CD4-positive, alpha-beta memory T cell (primary cell): ENCODE measurements at regions not wholly inside any gene's neighbourhood (a gene's known extent, or its start where the extent isn't known, plus 50 kb on each side); places are given as distances from the start of the nearest gene placed in this dataset.
"Not testable (repeated sequence)": the region's sequence is repeated elsewhere in the genome, so short reads cannot be mapped to it uniquely, and the experiment has no call there.

Experiments
- CTCF ChIA-PET: fragments of 350-600 bp; sonication (Branson Sonifier 250); formaldehyde crosslinking; loops from one replicate; lab custom pipeline; 2021; ENCODE audit warnings: inconsistent platforms; ENCODE audit not compliant: partially characterized antibody; lab: Charles Lee
- POLR2A ChIA-PET: fragments of 350-600 bp; sonication (Branson Sonifier 250); formaldehyde crosslinking; loops from one replicate; lab custom pipeline; 2021; ENCODE audit not compliant: partially characterized antibody; lab: Charles Lee
- DNase-seq, 5 donors: peaks; one replicate each; pipeline versions ENCODE4 v3.0.0 to v3.0.0-alpha.2; 2020 to 2022; ENCODE audit warnings: mixed read lengths in 1 of 5
- H3K27ac ChIP-seq: one replicate; pipeline ENCODE4 v1.7.0; 2013; ENCODE audit warnings: low read depth, low read length
- H3K27me3 ChIP-seq: 2 replicates; pipeline ENCODE4 v1.7.0; 2013; ENCODE audit warnings: mild to moderate bottlenecking, low read length, moderate library complexity; ENCODE audit not compliant: insufficient read depth
- H3K36me3 ChIP-seq: 2 replicates; pipeline ENCODE4 v1.7.0; 2013; ENCODE audit warnings: mild to moderate bottlenecking, low read length, moderate library complexity; ENCODE audit not compliant: insufficient read depth
- H3K4me1 ChIP-seq: 2 replicates; pipeline ENCODE4 v1.7.0; 2013; ENCODE audit warnings: mild to moderate bottlenecking, low read length, moderate library complexity; ENCODE audit not compliant: insufficient read depth
- H3K4me3 ChIP-seq, 2 donors: one replicate each; pipeline ENCODE4 v1.7.0; 2013; ENCODE audit warnings: low read length in 2 of 2, mild to moderate bottlenecking in 1 of 2
- H3K9me3 ChIP-seq, 2 donors: one replicate each; pipeline ENCODE4 v1.7.0; 2013; ENCODE audit warnings: low read length in 2 of 2, control low read depth in 1 of 2; ENCODE audit not compliant: control insufficient read depth in 1 of 2
- H3K27ac Mint-ChIP-seq, 7 donors: one replicate each; pipeline ENCODE4 v1.8.0; 2020 to 2021; ENCODE audit warnings: mixed read lengths in 7 of 7, mild to moderate bottlenecking in 6 of 7, inconsistent platforms in 3 of 7, moderate library complexity in 3 of 7
- H3K27me3 Mint-ChIP-seq, 2 donors: one replicate each; pipeline ENCODE4 v1.8.0; 2020 to 2021; ENCODE audit warnings: mixed read lengths in 2 of 2
- H3K36me3 Mint-ChIP-seq, 2 donors: one replicate each; pipeline ENCODE4 v1.8.0; 2020 to 2021; ENCODE audit warnings: mixed read lengths in 2 of 2, inconsistent platforms in 1 of 2, mild to moderate bottlenecking in 1 of 2
- H3K4me1 Mint-ChIP-seq, 4 donors: one replicate each; pipeline ENCODE4 v1.8.0; 2020 to 2021; ENCODE audit warnings: mixed read lengths in 4 of 4, mild to moderate bottlenecking in 1 of 4
- H3K4me3 Mint-ChIP-seq, 8 donors: one replicate each; pipeline ENCODE4 v1.8.0; 2020 to 2021; ENCODE audit warnings: mixed read lengths in 8 of 8, mild to moderate bottlenecking in 7 of 8, moderate library complexity in 6 of 8, inconsistent platforms in 3 of 8
- H3K9me3 Mint-ChIP-seq, 8 donors: one replicate each; pipeline ENCODE4 v1.8.0; 2020 to 2021; ENCODE audit warnings: mixed read lengths in 8 of 8, mild to moderate bottlenecking in 5 of 8, inconsistent platforms in 3 of 8, moderate library complexity in 1 of 8
- intact Hi-C: fragments of 100-400 bp; cut with micrococcal nuclease; formaldehyde crosslinking; loops from one replicate; pipeline ENCODE4 v1.15.1; 2023

DNA sequence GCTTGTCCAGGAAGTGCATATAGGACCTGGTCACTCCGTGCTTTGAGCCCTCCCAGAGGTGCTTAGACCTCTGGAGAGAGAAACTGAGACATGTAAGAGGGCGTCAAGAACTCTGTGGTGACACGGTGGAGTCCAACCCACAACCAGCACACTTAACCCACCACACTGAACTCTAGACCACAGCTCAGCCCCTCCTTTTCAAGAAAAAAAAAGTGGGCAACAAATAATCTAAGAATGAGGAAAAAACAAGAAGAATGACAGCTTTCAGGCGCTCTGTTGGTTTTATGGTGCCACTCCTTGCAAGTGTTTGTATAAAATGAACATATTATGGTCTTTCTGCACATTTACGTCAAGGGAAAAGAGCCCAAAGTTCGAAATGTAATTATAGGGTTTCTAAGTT, 50.2 kb upstream of the SNAPC3 start:
- H3K27me3 ChIP-seq, result no peaks in the 10 kb centered on the region
- Mint-ChIP-seq H3K27me3 (peaks cover 2 to 10% of the 10 kb centered on the region in 2 donors), H3K27ac (no peak overlapping the region), H3K36me3 (no peaks in the 10 kb centered on the region), H3K4me1 (no peaks in the 10 kb centered on the region), H3K9me3 (peaks cover 0 to 9% (median 3%) of the 10 kb centered on the region in 8 donors), H3K4me3 (no peak overlapping the region)
- H3K9me3 ChIP-seq, result no peaks in the 10 kb centered on the region
- ChIA-PET POLR2A (interaction anchor here (0.7 kb wide), 1 partner anchor 108 kb away, joined by 4 read pairs; no protein-coding TSS in a partner anchor), CTCF (no interaction called here)
- H3K27ac ChIP-seq, result no peak overlapping the region
- H3K36me3 ChIP-seq, result no peaks in the 10 kb centered on the region
- no peaks in the 10 kb centered on the region for H3K4me1 ChIP-seq
- no peak for DNase-seq
- intact Hi-C loops, result no loop called here
- no peak overlapping the region for H3K4me3 ChIP-seq

DNA sequence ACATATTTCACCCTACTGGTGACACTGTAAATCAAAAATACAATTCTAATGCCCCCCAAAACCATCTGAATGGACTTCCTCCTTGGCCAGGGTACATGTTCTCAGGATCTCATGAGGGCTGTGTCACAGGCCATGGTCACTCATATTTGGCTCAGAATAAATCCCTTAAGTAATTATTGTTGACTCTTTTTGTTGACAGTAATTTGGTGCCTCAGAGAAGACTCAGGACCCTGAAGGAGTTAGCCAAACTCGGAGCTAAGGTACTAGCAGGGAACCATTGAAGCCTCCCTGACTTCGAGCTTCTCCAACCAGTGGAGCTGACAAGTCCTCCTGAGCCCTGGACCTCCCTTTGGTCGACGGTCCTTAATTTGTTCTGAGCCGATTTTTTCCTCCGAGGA, 51.2 kb upstream of the SNAPC3 start:
- H3K4me1 ChIP-seq, result no peaks in the 10 kb centered on the region
- no peak overlapping the region for H3K4me3 Mint-ChIP-seq
- no peaks in the 10 kb centered on the region for H3K9me3 ChIP-seq
- H3K36me3 ChIP-seq, result no peaks in the 10 kb centered on the region
- H3K9me3 Mint-ChIP-seq, result peaks cover 0 to 9% (median 0%) of the 10 kb centered on the region in 8 donors
- DNase-seq, result no peak
- peaks cover 2 to 10% of the 10 kb centered on the region in 2 donors for H3K27me3 Mint-ChIP-seq
- ChIA-PET CTCF (no interaction called here), POLR2A (no interaction called here)
- peak overlapping the region in 1 of 7 donors; percentile 27 for H3K27ac Mint-ChIP-seq
- H3K36me3 Mint-ChIP-seq, result no peaks in the 10 kb centered on the region
- intact Hi-C loops, result no loop called here
- no peaks in the 10 kb centered on the region for H3K4me1 Mint-ChIP-seq
- H3K4me3 ChIP-seq, result no peak overlapping the region
- H3K27ac ChIP-seq, result no peak overlapping the region
- no peaks in the 10 kb centered on the region for H3K27me3 ChIP-seq

DNA sequence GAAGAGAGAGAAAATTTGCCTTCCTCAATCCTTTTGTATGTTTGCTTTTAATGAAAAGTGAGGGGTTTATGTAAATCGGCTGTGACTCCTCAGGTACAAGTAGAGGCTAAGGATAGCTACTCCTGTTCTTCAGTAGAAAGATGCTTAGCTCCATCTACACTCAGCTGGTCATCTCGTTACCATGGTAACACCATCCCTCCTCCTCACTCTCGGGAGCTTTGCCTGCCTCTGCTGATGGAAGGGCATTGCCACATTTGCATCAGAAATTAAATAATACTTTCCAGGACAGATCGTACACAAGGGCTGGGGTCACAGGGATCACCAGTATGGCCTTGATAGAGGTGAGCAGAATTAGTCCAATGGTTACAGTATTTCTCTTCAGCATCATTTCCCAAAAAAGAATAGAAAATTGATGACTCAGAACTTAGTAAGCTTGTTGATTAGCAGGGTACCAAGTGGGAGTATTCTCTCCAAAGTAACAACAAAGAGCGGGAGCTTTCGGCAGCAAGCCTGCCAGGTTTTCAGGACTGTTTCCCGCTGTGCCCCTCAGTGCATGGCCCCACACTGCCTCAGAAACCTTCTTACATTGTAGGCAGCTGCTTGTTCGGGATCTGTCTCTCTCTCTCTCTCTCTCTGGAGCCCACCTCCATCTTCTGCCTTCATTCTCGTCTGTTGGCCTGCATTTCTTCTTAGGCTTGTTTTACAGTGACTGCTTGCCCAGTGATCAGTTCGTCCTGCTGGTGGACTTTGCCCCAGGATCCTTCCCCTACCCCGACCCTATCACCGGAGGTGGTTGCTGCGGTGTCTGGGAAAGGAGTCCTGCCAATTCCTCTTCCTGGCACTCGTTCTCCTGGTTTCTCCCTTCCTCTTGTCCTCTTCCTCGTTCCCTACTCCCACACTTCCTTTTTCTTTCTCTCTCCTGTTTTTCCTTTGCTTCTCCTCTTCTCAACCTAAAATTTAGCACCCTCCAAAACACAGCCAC, 51.9 kb upstream of the SNAPC3 start:
- H3K27ac Mint-ChIP-seq, result peak overlapping the region in 1 of 7 donors; percentile 27
- CTCF ChIA-PET, result interaction anchor here (0.6 to 1.2 kb wide), 3 partner anchors 13 to 839 kb away, joined by 3 read pairs; no protein-coding TSS in a partner anchor
- POLR2A ChIA-PET, result no interaction called here

GRCh38 chr9:15369871-15370270, 52.8 kb upstream of the SNAPC3 start:
- peaks cover 0 to 3% (median 0%) of the 10 kb centered on the region in 8 donors for H3K9me3 Mint-ChIP-seq
- H3K4me3 ChIP-seq, result no peak overlapping the region
- H3K36me3 ChIP-seq, result no peaks in the 10 kb centered on the region
- no peaks in the 10 kb centered on the region for H3K36me3 Mint-ChIP-seq
- H3K27me3 Mint-ChIP-seq, result peaks cover 4 to 8% of the 10 kb centered on the region in 2 donors
- no peaks in the 10 kb centered on the region for H3K4me1 ChIP-seq
- H3K4me3 Mint-ChIP-seq, result no peak overlapping the region
- intact Hi-C loops, result no loop called here
- H3K27me3 ChIP-seq, result no peaks in the 10 kb centered on the region
- H3K4me1 Mint-ChIP-seq, result no peaks in the 10 kb centered on the region
- ChIA-PET CTCF (interaction anchor here (0.6 to 1.2 kb wide), 3 partner anchors 13 to 838 kb away, joined by 3 read pairs; no protein-coding TSS in a partner anchor), POLR2A (no interaction called here)
- no peaks in the 10 kb centered on the region for H3K9me3 ChIP-seq
- H3K27ac ChIP-seq, result no peak overlapping the region
- no peak overlapping the region for H3K27ac Mint-ChIP-seq
- no peak for DNase-seq

More for the DNA sequence above, 51.9 kb upstream of the SNAPC3 start:
- Mint-ChIP-seq H3K9me3 (peaks cover 0 to 3% (median 0%) of the 10 kb centered on the region in 8 donors), H3K27me3 (peaks cover 4 to 10% of the 10 kb centered on the region in 2 donors), H3K36me3 (no peaks in the 10 kb centered on the region), H3K4me3 (no peak overlapping the region), H3K4me1 (no peaks in the 10 kb centered on the region)
- no peak overlapping the region for H3K27ac ChIP-seq
- no peak for DNase-seq
- no peaks in the 10 kb centered on the region for H3K4me1 ChIP-seq
- H3K36me3 ChIP-seq, result no peaks in the 10 kb centered on the region
- H3K27me3 ChIP-seq, result no peaks in the 10 kb centered on the region
- H3K4me3 ChIP-seq, result no peak overlapping the region
- intact Hi-C loops, result no loop called here
- H3K9me3 ChIP-seq, result no peaks in the 10 kb centered on the region

GRCh38 chr9:15369238-15369637, 53.4 kb upstream of the SNAPC3 start:
- no peaks in the 10 kb centered on the region for H3K9me3 ChIP-seq
- H3K27ac Mint-ChIP-seq, result no peak overlapping the region
- H3K36me3 ChIP-seq, result no peaks in the 10 kb centered on the region
- no peak for DNase-seq
- CTCF ChIA-PET, result no interaction called here
- H3K4me1 ChIP-seq, result no peaks in the 10 kb centered on the region
- peaks cover 4 to 8% of the 10 kb centered on the region in 2 donors for H3K27me3 Mint-ChIP-seq
- H3K4me1 Mint-ChIP-seq, result no peaks in the 10 kb centered on the region
- H3K27ac ChIP-seq, result no peak overlapping the region
- H3K4me3 Mint-ChIP-seq, result no peak overlapping the region
- intact Hi-C loops, result no loop called here
- H3K9me3 Mint-ChIP-seq, result peaks cover 0 to 3% (median 0%) of the 10 kb centered on the region in 8 donors
- POLR2A ChIA-PET, result no interaction called here
- H3K4me3 ChIP-seq, result no peak overlapping the region
- no peaks in the 10 kb centered on the region for H3K27me3 ChIP-seq
- no peaks in the 10 kb centered on the region for H3K36me3 Mint-ChIP-seq

DNA sequence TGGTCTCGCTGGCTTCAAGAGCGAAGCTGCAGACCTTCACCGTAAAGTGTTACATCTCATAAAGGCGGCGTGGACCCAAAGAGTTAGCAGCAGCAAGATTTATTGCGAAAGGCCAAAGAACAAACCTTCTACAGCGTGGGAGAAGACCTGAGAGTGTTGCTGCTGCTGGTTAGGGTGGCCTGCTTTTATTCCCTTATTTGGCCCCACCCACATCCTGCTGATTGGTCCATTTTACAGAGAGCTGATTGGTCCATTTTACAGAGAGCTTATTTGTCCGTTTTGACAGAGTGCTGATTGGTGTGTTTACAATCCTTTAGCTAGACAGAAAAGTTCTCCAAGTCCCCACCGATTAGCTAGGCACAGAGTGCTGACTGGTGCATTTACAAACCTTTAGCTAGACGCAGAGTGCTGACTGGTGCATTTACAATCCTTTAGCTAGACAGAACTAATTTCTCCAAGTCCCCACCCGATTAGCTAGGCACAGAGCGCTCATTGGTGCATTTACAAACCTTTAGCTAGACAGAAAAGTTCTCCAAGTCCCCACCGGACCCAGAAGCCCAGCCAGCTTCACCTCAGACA, 57.6 kb upstream of the SNAPC3 start:
- H3K27ac ChIP-seq, DNase-seq, H3K27me3 ChIP-seq, H3K9me3 Mint-ChIP-seq, H3K4me1 Mint-ChIP-seq, H3K27me3 Mint-ChIP-seq, H3K4me3 Mint-ChIP-seq, H3K4me1 ChIP-seq, CTCF ChIA-PET, H3K36me3 Mint-ChIP-seq, intact Hi-C loops, H3K9me3 ChIP-seq, H3K36me3 ChIP-seq, H3K27ac Mint-ChIP-seq, H3K4me3 ChIP-seq, POLR2A ChIA-PET: not testable (repeated sequence)

GRCh38 chr9:15361737-15362136, 54.7 kb upstream of the TTC39B start:
- Mint-ChIP-seq H3K9me3 (no peaks in the 10 kb centered on the region), H3K36me3 (no peaks in the 10 kb centered on the region), H3K27me3 (peaks cover 2% of the 10 kb centered on the region in 2 donors), H3K4me1 (peaks cover 0 to 6% (median 3%) of the 10 kb centered on the region in 4 donors), H3K27ac (no peak overlapping the region), H3K4me3 (no peak overlapping the region)
- no peak overlapping the region for H3K4me3 ChIP-seq
- H3K27ac ChIP-seq, result no peak overlapping the region
- H3K36me3 ChIP-seq, result no peaks in the 10 kb centered on the region
- ChIA-PET CTCF (no interaction called here), POLR2A (no interaction called here)
- no peak for DNase-seq
- intact Hi-C loops, result no loop called here
- no peaks in the 10 kb centered on the region for H3K27me3 ChIP-seq
- H3K4me1 ChIP-seq, result no peaks in the 10 kb centered on the region
- H3K9me3 ChIP-seq, result no peaks in the 10 kb centered on the region
